ENCODE measurements at regions not wholly inside any gene's neighbourhood (a gene's known extent, or its start where the extent isn't known, plus 50 kb on each side); places are given as distances from the start of the nearest gene placed in this dataset.

GRCh38 chr9:86591472-86591871, 237.3 kb upstream of the TUT7 start:
- TF ChIP-seq CTCF (IDR thresholded peaks at IDR 0.05 in 8 of 11, conservative IDR thresholded peaks at IDR 0.05 in 3 of 11) (no peak), POLR2A (IDR thresholded peaks at IDR 0.05) (no peak), POLR2AphosphoS5 (IDR thresholded peaks at IDR 0.05) (no peak)

Measured in spleen (tissue), 7 donors.